ENCODE measurements at regions not wholly inside any gene's neighbourhood (a gene's known extent, or its start where the extent isn't known, plus 50 kb on each side); places are given as distances from the start of the nearest gene placed in this dataset.

DNA sequence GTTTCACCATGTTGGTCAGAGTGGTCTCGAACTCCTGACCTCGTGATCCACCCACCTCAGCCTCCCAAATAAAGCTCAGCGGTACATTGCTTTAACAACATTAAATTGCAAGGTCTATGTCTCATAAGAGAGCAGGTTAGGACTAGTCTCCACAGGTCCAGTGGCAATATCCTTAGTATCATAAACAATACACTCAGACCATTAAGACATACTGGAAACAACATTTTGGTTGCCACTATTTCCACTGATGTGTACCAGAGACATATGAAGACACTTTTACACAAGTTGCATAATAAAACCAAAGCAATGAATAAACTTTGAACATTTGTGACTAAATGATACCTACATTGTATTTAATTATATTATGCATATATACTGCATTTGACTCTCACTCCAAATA lies 1130.0 kb downstream of the TSN start:
- TF ChIP-seq POLR2A (IDR thresholded peaks at IDR 0.05), result no peak
- TF ChIP-seq, protein P1, sequence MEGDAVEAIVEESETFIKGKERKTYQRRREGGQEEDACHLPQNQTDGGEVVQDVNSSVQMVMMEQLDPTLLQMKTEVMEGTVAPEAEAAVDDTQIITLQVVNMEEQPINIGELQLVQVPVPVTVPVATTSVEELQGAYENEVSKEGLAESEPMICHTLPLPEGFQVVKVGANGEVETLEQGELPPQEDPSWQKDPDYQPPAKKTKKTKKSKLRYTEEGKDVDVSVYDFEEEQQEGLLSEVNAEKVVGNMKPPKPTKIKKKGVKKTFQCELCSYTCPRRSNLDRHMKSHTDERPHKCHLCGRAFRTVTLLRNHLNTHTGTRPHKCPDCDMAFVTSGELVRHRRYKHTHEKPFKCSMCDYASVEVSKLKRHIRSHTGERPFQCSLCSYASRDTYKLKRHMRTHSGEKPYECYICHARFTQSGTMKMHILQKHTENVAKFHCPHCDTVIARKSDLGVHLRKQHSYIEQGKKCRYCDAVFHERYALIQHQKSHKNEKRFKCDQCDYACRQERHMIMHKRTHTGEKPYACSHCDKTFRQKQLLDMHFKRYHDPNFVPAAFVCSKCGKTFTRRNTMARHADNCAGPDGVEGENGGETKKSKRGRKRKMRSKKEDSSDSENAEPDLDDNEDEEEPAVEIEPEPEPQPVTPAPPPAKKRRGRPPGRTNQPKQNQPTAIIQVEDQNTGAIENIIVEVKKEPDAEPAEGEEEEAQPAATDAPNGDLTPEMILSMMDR (IDR thresholded peaks at IDR 0.05), result no peak

Data from Peyer's patch (tissue), 4 donors.